ENCODE measurements at regions not wholly inside any gene's neighbourhood (a gene's known extent, or its start where the extent isn't known, plus 50 kb on each side); places are given as distances from the start of the nearest gene placed in this dataset.

- TF ChIP-seq CTCF (IDR thresholded peaks at IDR 0.05) (no peak), POLR2A (IDR thresholded peaks at IDR 0.05) (no peak)
Measured at GRCh38 chr3:193909387-193909786, 226.6 kb upstream of the HES1 start.
